K562 (cell line): ENCODE measurements at regions not wholly inside any gene's neighbourhood (a gene's known extent, or its start where the extent isn't known, plus 50 kb on each side); places are given as distances from the start of the nearest gene placed in this dataset.

ENCODE experiments used
- CC2D1A ChIP-seq: fragments of 450-650 bp; IDR thresholded peaks from 2 replicates; pipeline ENCODE4 v1.6.1; 2017; ENCODE audit warnings: mild to moderate bottlenecking
- CHD2 ChIP-seq: IDR thresholded peaks from 2 replicates; pipeline ENCODE4 v1.6.1; 2011; ENCODE audit warnings: low read depth, low read length
- KAT7 ChIP-seq: sonication (generic); formaldehyde crosslinking; IDR thresholded peaks from 2 replicates; pipeline ENCODE4 v1.8.0; 2022; ENCODE audit warnings: missing genetic modification reagents, mild to moderate bottlenecking, borderline replicate concordance
- KHSRP ChIP-seq: fragments of 450-650 bp; IDR thresholded peaks from 2 replicates; pipeline ENCODE4 v1.6.1; 2017
- NCOA2 ChIP-seq, 2 experiments: fragments of 450-650 bp; IDR thresholded peaks; 2 replicates each; pipeline ENCODE4 v1.6.1; 2018; ENCODE audit warnings: mild to moderate bottlenecking in 2 of 2, moderate library complexity in 1 of 2; ENCODE audit not compliant: partially characterized antibody in 2 of 2
- PHF21A ChIP-seq: fragments of 450-650 bp; IDR thresholded peaks from 2 replicates; pipeline ENCODE4 v1.6.1; 2017; ENCODE audit warnings: low read depth, borderline replicate concordance
- POLR2A ChIP-seq: fragments of 450-650 bp; conservative IDR thresholded peaks from 2 replicates; pipeline ENCODE4 v1.6.1; 2016
- USF2 ChIP-seq: sonication (generic); formaldehyde crosslinking; IDR thresholded peaks from 2 replicates; pipeline ENCODE4 v1.5.0; 2020; ENCODE audit warnings: missing genetic modification reagents
- TF ChIP-seq, protein P1 (sequence below): sonication (generic); formaldehyde crosslinking; IDR thresholded peaks from 2 replicates; pipeline ENCODE4 v1.8.0; 2022; ENCODE audit warnings: missing genetic modification reagents, mild to moderate bottlenecking, borderline replicate concordance

DNA sequence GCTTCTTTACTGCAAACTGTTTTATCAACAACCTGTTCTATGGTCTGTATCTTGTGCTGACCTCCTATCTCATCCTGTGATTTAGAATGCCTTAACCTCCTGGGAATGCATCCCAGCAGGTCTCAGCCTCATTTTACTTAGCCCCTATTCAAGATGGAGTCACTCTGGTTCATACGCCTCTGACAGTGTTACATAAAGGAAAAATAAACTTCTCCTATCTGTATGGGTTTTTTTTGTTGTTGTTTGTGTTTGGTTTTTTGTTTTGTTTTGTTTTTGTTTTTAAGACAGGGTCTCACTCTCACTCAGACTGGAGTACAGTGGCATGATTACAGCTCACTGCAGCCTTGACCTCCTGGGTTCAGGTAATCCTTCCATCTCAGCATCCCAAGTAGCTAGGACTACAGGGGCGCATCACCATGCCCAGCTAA lies 62.1 kb downstream of the RESF1 start:
- TF ChIP-seq KAT7 (CRISPR knock-in tag) (no peak), NCOA2 (IDR thresholded peaks at IDR 0.05; ENCODE audit: partially characterized antibody in 2 of 2) (no peak), USF2 (CRISPR knock-in tag) (no peak), KHSRP (no peak), PHF21A (no peak), CHD2 (no peak), POLR2A (no peak), CC2D1A (no peak)
- TF ChIP-seq, protein P1, sequence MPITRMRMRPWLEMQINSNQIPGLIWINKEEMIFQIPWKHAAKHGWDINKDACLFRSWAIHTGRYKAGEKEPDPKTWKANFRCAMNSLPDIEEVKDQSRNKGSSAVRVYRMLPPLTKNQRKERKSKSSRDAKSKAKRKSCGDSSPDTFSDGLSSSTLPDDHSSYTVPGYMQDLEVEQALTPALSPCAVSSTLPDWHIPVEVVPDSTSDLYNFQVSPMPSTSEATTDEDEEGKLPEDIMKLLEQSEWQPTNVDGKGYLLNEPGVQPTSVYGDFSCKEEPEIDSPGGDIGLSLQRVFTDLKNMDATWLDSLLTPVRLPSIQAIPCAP (CRISPR knock-in tag): no peak
